Keratinocyte (primary cell): ENCODE measurements at regions not wholly inside any gene's neighbourhood (a gene's known extent, or its start where the extent isn't known, plus 50 kb on each side); places are given as distances from the start of the nearest gene placed in this dataset.

Experiments
- DNase-seq: peaks from one replicate; pipeline ENCODE4 v3.0.0-alpha.2; 2011; ENCODE audit warnings: low read depth, missing footprints, low spot score
- FAIRE-seq: peaks from 2 replicates; lab custom pipeline; 2011; peaks lifted over from hg19 to GRCh38; lab: Jason Lieb, UNC
- H2AFZ ChIP-seq: 2 replicates; pipeline ENCODE4 v1.6.0; 2012; ENCODE audit warnings: low read length, control low read depth, inconsistent platforms; ENCODE audit not compliant: control insufficient read depth
- H3K27ac ChIP-seq: 2 replicates; pipeline ENCODE4 v1.5.1; 2011; ENCODE audit warnings: low read length; ENCODE audit not compliant: control insufficient read depth, insufficient read depth
- H3K27me3 ChIP-seq: 3 replicates; pipeline ENCODE4 v1.6.0; 2011; ENCODE audit warnings: low read length; ENCODE audit not compliant: control insufficient read depth, insufficient read depth; ENCODE audit errors: extremely low read depth
- H3K36me3 ChIP-seq, 2 experiments: 2 replicates in 1 of 2; 3 replicates in 1 of 2; pipeline ENCODE4 v1.5.1; 2011; ENCODE audit warnings: low read length in 2 of 2, mild to moderate bottlenecking in 1 of 2; ENCODE audit not compliant: control insufficient read depth in 2 of 2, insufficient read depth in 2 of 2; ENCODE audit errors: extremely low read depth in 1 of 2
- H3K4me1 ChIP-seq: 3 replicates; pipeline ENCODE4 v1.5.1; 2011; ENCODE audit warnings: low read length; ENCODE audit not compliant: control insufficient read depth, insufficient read depth; ENCODE audit errors: extremely low read depth
- H3K4me2 ChIP-seq: 3 replicates; pipeline ENCODE4 v1.6.0; 2011; ENCODE audit warnings: low read depth, low read length; ENCODE audit not compliant: control insufficient read depth, insufficient read depth; ENCODE audit errors: extremely low read depth
- H3K4me3 ChIP-seq, 3 experiments: fragments of 200-600 bp in 1 of 3; sonication (generic) in 1 of 3; 2 replicates in 2 of 3; 3 replicates in 1 of 3; pipeline ENCODE4 v1.5.1; 2011 to 2016; ENCODE audit warnings: low read length in 3 of 3, mild to moderate bottlenecking in 3 of 3, control low read depth in 2 of 3, inconsistent platforms in 1 of 3, low read depth in 1 of 3, mixed read lengths in 1 of 3, mixed run types in 1 of 3, moderate library complexity in 1 of 3; ENCODE audit not compliant: control insufficient read depth in 2 of 3, insufficient read depth in 2 of 3; ENCODE audit errors: extremely low read depth in 1 of 3
- H3K79me2 ChIP-seq: 2 replicates; pipeline ENCODE4 v1.6.0; 2012; ENCODE audit warnings: low read length; ENCODE audit not compliant: control insufficient read depth, insufficient read depth
- H3K9ac ChIP-seq: 3 replicates; pipeline ENCODE4 v1.6.0; 2011; ENCODE audit warnings: low read length; ENCODE audit not compliant: control insufficient read depth, insufficient read depth; ENCODE audit errors: extremely low read depth
- H3K9me1 ChIP-seq: 3 replicates; pipeline ENCODE4 v1.6.0; 2011; ENCODE audit warnings: low read length; ENCODE audit not compliant: control insufficient read depth, insufficient read depth; ENCODE audit errors: extremely low read depth
- H3K9me3 ChIP-seq: 2 replicates; pipeline ENCODE4 v1.5.1; 2012; ENCODE audit warnings: low read depth, low read length; ENCODE audit not compliant: control insufficient read depth
- H4K20me1 ChIP-seq: 3 replicates; pipeline ENCODE4 v1.6.0; 2011; ENCODE audit warnings: low read length; ENCODE audit not compliant: control insufficient read depth, insufficient read depth; ENCODE audit errors: extremely low read depth
- CTCF ChIP-seq, 3 experiments: IDR thresholded peaks in 1 of 3; conservative IDR thresholded peaks in 1 of 3; optimal IDR thresholded peaks in 1 of 3; 2 replicates in 2 of 3; 3 replicates in 1 of 3; pipeline versions ENCODE3 to v1.5.1; 2011; ENCODE audit warnings: low read length in 3 of 3, mild to moderate bottlenecking in 3 of 3, moderate library complexity in 2 of 3, control low read depth in 1 of 3, inconsistent platforms in 1 of 3; ENCODE audit not compliant: insufficient read depth in 2 of 3; ENCODE audit errors: extremely low read depth in 1 of 3
- EZH2 ChIP-seq: IDR thresholded peaks from one replicate; pipeline ENCODE4 v1.6.1; 2012; ENCODE audit warnings: inconsistent platforms, mild to moderate bottlenecking, low read length, moderate library complexity
- dilution Hi-C: fragments of 300-500 bp; cut with MboI; formaldehyde crosslinking; loops from one replicate; pipeline ENCODE4 v1.7.0; 2020; ENCODE audit warnings: low sequenced_read_pairs; ENCODE audit not compliant: extremely low pct_ligation_motif_present

GRCh38 chr6:139751179-139751578 lies 376.7 kb upstream of the CITED2 start:
- FAIRE-seq: no peak
- Histone ChIP-seq H3K9me3 (no peaks in the 10 kb centered on the region), H3K4me2 (no peak overlapping the region), H3K9me1 (no peaks in the 10 kb centered on the region), H3K27me3 (no peaks in the 10 kb centered on the region), H3K4me1 (peaks cover 4% of the 10 kb centered on the region), H3K27ac (no peak overlapping the region), H3K4me3 (no peak overlapping the region), H4K20me1 (no peaks in the 10 kb centered on the region), H2AFZ (no peak overlapping the region), H3K9ac (no peak overlapping the region), H3K36me3 (no peaks in the 10 kb centered on the region), H3K79me2 (no peaks in the 10 kb centered on the region)
- no peak for DNase-seq
- dilution Hi-C loops: no loop called here
- TF ChIP-seq EZH2: no peak
- TF ChIP-seq CTCF (optimal IDR thresholded peaks at IDR 0.05 in 1 of 3, IDR thresholded peaks at IDR 0.05 in 1 of 3, conservative IDR thresholded peaks at IDR 0.05 in 1 of 3; ENCODE audit: extremely low read depth in 1 of 3, insufficient read depth in 2 of 3, low read length in 3 of 3): no peak

GRCh38 chr6:139748353-139749146 lies 374.1 kb upstream of the CITED2 start:
- TF ChIP-seq EZH2 (no peak), CTCF (optimal IDR thresholded peaks at IDR 0.05 in 1 of 3, IDR thresholded peaks at IDR 0.05 in 1 of 3, conservative IDR thresholded peaks at IDR 0.05 in 1 of 3; ENCODE audit: extremely low read depth in 1 of 3, insufficient read depth in 2 of 3, low read length in 3 of 3) (no peak)
- H2AFZ ChIP-seq: peak overlapping the region; percentile 32
- peaks cover 10% of the 10 kb centered on the region for H3K4me1 ChIP-seq
- no peaks in the 10 kb centered on the region for H3K9me3 ChIP-seq
- FAIRE-seq (peak; percentile 71), DNase-seq (no peak)
- no peaks in the 10 kb centered on the region for H4K20me1 ChIP-seq
- no peaks in the 10 kb centered on the region for H3K9me1 ChIP-seq
- no peak overlapping the region for H3K4me3 ChIP-seq
- H3K27ac ChIP-seq: no peak overlapping the region
- no peak overlapping the region for H3K4me2 ChIP-seq
- H3K27me3 ChIP-seq: no peaks in the 10 kb centered on the region
- dilution Hi-C loops: no loop called here
- no peaks in the 10 kb centered on the region for H3K36me3 ChIP-seq
- no peaks in the 10 kb centered on the region for H3K79me2 ChIP-seq
- H3K9ac ChIP-seq: no peak overlapping the region
